ENCODE measurements at regions not wholly inside any gene's neighbourhood (a gene's known extent, or its start where the extent isn't known, plus 50 kb on each side); places are given as distances from the start of the nearest gene placed in this dataset.

DNA sequence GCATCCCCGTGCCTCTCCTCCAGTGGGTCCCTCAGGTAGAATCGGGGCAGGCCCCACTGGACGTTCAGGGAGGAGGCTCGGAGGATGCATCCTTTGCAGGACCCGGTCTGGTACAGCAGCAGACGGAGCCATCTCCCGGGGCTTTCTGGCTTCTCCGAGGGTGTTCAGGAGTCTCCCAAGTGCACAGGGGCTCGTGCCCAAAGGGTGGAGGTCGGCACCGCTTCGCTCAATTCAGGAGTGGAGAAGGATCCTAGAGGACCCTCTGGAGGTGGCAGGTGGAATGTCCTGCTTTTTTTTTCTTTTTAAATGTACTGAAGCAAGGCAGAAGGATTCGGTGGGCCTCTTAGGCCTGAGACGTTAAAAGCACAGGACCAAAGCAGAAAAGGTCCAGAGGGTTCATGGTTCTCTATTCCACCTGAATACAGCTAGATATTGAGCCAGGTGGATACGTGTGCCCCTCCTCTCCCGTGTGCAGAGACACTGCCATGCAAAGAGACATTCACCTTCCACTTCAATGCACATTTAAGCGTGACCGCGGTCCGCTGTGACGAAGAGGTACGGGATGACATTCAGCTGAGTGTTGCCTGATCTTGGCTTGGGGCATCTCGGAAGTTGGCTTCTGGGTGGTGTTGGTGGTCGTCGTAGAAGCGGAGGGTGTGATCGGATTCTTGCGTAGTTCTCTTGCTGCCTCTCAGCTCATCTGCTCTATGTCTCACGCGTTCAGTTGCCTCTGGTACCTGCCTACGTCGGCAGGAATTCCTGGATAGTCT is 281.2 kb upstream of the AGTR2 start:
- TF ChIP-seq ZC3H10 (CRISPR knock-in tag; IDR thresholded peaks at IDR 0.05) (no peak), ZNF8 (CRISPR knock-in tag; IDR thresholded peaks at IDR 0.05) (no peak), TOX (CRISPR knock-in tag; IDR thresholded peaks at IDR 0.05; ENCODE audit: borderline replicate concordance) (no peak), ISL1 (CRISPR knock-in tag; IDR thresholded peaks at IDR 0.05) (no peak), ZNF70 (CRISPR knock-in tag; IDR thresholded peaks at IDR 0.05) (no peak), CSDC2 (CRISPR knock-in tag; IDR thresholded peaks at IDR 0.05) (no peak), PPARA (CRISPR knock-in tag; IDR thresholded peaks at IDR 0.05; ENCODE audit: borderline replicate concordance) (no peak), SNAI2 (CRISPR knock-in tag; IDR thresholded peaks at IDR 0.05) (no peak), ESRRG (CRISPR knock-in tag; IDR thresholded peaks at IDR 0.05) (no peak), ZFP3 (CRISPR knock-in tag; IDR thresholded peaks at IDR 0.05) (no peak)
- TF ChIP-seq, protein P1, sequence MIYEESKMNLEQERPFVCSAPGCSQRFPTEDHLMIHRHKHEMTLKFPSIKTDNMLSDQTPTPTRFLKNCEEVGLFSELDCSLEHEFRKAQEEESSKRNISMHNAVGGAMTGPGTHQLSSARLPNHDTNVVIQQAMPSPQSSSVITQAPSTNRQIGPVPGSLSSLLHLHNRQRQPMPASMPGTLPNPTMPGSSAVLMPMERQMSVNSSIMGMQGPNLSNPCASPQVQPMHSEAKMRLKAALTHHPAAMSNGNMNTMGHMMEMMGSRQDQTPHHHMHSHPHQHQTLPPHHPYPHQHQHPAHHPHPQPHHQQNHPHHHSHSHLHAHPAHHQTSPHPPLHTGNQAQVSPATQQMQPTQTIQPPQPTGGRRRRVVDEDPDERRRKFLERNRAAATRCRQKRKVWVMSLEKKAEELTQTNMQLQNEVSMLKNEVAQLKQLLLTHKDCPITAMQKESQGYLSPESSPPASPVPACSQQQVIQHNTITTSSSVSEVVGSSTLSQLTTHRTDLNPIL (CRISPR knock-in tag; IDR thresholded peaks at IDR 0.05; ENCODE audit: low read depth), result no peak
